CD4-positive, alpha-beta memory T cell (primary cell): ENCODE measurements at regions not wholly inside any gene's neighbourhood (a gene's known extent, or its start where the extent isn't known, plus 50 kb on each side); places are given as distances from the start of the nearest gene placed in this dataset.

Experiments used
- CTCF ChIA-PET: fragments of 350-600 bp; sonication (Branson Sonifier 250); formaldehyde crosslinking; loops from one replicate; lab custom pipeline; 2021; ENCODE audit warnings: inconsistent platforms; ENCODE audit not compliant: partially characterized antibody; lab: Charles Lee
- POLR2A ChIA-PET: fragments of 350-600 bp; sonication (Branson Sonifier 250); formaldehyde crosslinking; loops from one replicate; lab custom pipeline; 2021; ENCODE audit not compliant: partially characterized antibody; lab: Charles Lee
- DNase-seq, 5 donors: peaks; one replicate each; pipeline versions ENCODE4 v3.0.0 to v3.0.0-alpha.2; 2020 to 2022; ENCODE audit warnings: mixed read lengths in 1 of 5
- H3K27ac ChIP-seq: one replicate; pipeline ENCODE4 v1.7.0; 2013; ENCODE audit warnings: low read depth, low read length
- H3K27me3 ChIP-seq: 2 replicates; pipeline ENCODE4 v1.7.0; 2013; ENCODE audit warnings: mild to moderate bottlenecking, low read length, moderate library complexity; ENCODE audit not compliant: insufficient read depth
- H3K36me3 ChIP-seq: 2 replicates; pipeline ENCODE4 v1.7.0; 2013; ENCODE audit warnings: mild to moderate bottlenecking, low read length, moderate library complexity; ENCODE audit not compliant: insufficient read depth
- H3K4me1 ChIP-seq: 2 replicates; pipeline ENCODE4 v1.7.0; 2013; ENCODE audit warnings: mild to moderate bottlenecking, low read length, moderate library complexity; ENCODE audit not compliant: insufficient read depth
- H3K4me3 ChIP-seq, 2 donors: one replicate each; pipeline ENCODE4 v1.7.0; 2013; ENCODE audit warnings: low read length in 2 of 2, mild to moderate bottlenecking in 1 of 2
- H3K9me3 ChIP-seq, 2 donors: one replicate each; pipeline ENCODE4 v1.7.0; 2013; ENCODE audit warnings: low read length in 2 of 2, control low read depth in 1 of 2; ENCODE audit not compliant: control insufficient read depth in 1 of 2
- H3K27ac Mint-ChIP-seq, 7 donors: one replicate each; pipeline ENCODE4 v1.8.0; 2020 to 2021; ENCODE audit warnings: mixed read lengths in 7 of 7, mild to moderate bottlenecking in 6 of 7, inconsistent platforms in 3 of 7, moderate library complexity in 3 of 7
- H3K27me3 Mint-ChIP-seq, 2 donors: one replicate each; pipeline ENCODE4 v1.8.0; 2020 to 2021; ENCODE audit warnings: mixed read lengths in 2 of 2
- H3K36me3 Mint-ChIP-seq, 2 donors: one replicate each; pipeline ENCODE4 v1.8.0; 2020 to 2021; ENCODE audit warnings: mixed read lengths in 2 of 2, inconsistent platforms in 1 of 2, mild to moderate bottlenecking in 1 of 2
- H3K4me1 Mint-ChIP-seq, 4 donors: one replicate each; pipeline ENCODE4 v1.8.0; 2020 to 2021; ENCODE audit warnings: mixed read lengths in 4 of 4, mild to moderate bottlenecking in 1 of 4
- H3K4me3 Mint-ChIP-seq, 8 donors: one replicate each; pipeline ENCODE4 v1.8.0; 2020 to 2021; ENCODE audit warnings: mixed read lengths in 8 of 8, mild to moderate bottlenecking in 7 of 8, moderate library complexity in 6 of 8, inconsistent platforms in 3 of 8
- H3K9me3 Mint-ChIP-seq, 8 donors: one replicate each; pipeline ENCODE4 v1.8.0; 2020 to 2021; ENCODE audit warnings: mixed read lengths in 8 of 8, mild to moderate bottlenecking in 5 of 8, inconsistent platforms in 3 of 8, moderate library complexity in 1 of 8
- intact Hi-C: fragments of 100-400 bp; cut with micrococcal nuclease; formaldehyde crosslinking; loops from one replicate; pipeline ENCODE4 v1.15.1; 2023

- Mint-ChIP-seq H3K27ac (no peak overlapping the region), H3K27me3 (peaks cover 0 to 1% of the 10 kb centered on the region in 2 donors), H3K4me1 (no peaks in the 10 kb centered on the region), H3K4me3 (no peak overlapping the region), H3K9me3 (peaks cover 0 to 7% (median 4%) of the 10 kb centered on the region in 8 donors), H3K36me3 (no peaks in the 10 kb centered on the region)
- H3K4me1 ChIP-seq = no peaks in the 10 kb centered on the region
- intact Hi-C loops = no loop called here
- no peaks in the 10 kb centered on the region for H3K9me3 ChIP-seq
- DNase-seq = no peak
- H3K36me3 ChIP-seq = no peaks in the 10 kb centered on the region
- no peak overlapping the region for H3K4me3 ChIP-seq
- H3K27me3 ChIP-seq = no peaks in the 10 kb centered on the region
- POLR2A ChIA-PET = no interaction called here
- CTCF ChIA-PET = no interaction called here
- no peak overlapping the region for H3K27ac ChIP-seq
These were observed 101.5 kb downstream of the DMRT2 start for GRCh38 chr9:1151691-1152090.

DNA sequence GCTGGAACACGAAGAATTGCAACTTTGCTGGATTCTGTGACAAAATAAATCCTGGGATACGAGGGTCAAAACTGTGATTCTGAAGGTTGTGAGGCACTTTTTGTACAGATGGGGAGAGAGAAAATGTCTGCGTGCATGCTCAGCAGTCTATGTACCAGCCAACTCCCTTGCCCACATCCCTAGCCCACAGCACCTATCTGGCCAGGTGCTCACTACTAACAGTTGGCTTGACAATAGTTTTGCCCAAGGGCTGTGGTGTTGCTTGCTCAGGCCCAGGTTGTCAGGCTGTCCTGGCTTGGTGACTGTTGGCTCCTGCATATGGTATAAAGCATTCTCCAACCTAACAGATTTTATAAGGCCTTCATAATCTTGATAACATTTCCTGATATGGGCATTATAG is 102.0 kb downstream of the DMRT2 start:
- peaks cover 0 to under 1% of the 10 kb centered on the region in 2 donors for H3K27me3 Mint-ChIP-seq
- H3K4me3 Mint-ChIP-seq = no peak overlapping the region
- H3K36me3 ChIP-seq = no peaks in the 10 kb centered on the region
- no peaks in the 10 kb centered on the region for H3K4me1 Mint-ChIP-seq
- intact Hi-C loops = no loop called here
- ChIA-PET POLR2A (no interaction called here), CTCF (no interaction called here)
- no peaks in the 10 kb centered on the region for H3K4me1 ChIP-seq
- no peaks in the 10 kb centered on the region for H3K36me3 Mint-ChIP-seq
- peaks cover 0 to 7% (median 2%) of the 10 kb centered on the region in 8 donors for H3K9me3 Mint-ChIP-seq
- H3K4me3 ChIP-seq = no peak overlapping the region
- no peak overlapping the region for H3K27ac ChIP-seq
- H3K27me3 ChIP-seq = no peaks in the 10 kb centered on the region
- DNase-seq = no peak
- no peaks in the 10 kb centered on the region for H3K9me3 ChIP-seq
- H3K27ac Mint-ChIP-seq = no peak overlapping the region

DNA sequence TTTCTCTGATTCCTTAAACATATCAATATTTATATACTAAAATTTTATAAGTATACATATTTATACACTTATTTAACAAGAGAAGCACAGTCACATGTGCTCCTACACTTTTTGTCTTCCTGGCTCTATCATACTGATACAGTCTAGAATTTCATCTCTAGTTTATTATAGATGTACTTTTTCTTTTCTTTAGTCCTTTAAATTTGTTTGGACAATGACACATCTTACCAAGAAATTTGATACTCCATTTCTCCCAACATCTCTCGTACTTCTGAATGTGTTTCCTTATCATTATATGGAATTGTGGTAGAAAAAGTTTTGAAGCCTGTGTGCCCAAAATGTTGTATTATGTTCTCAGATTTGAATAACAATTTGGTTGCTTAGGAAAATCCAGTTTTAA is 104.6 kb downstream of the DMRT2 start:
- no peaks in the 10 kb centered on the region for H3K4me1 ChIP-seq
- no peaks in the 10 kb centered on the region for H3K36me3 Mint-ChIP-seq
- H3K4me3 Mint-ChIP-seq = no peak overlapping the region
- no peak for DNase-seq
- POLR2A ChIA-PET = no interaction called here
- H3K9me3 ChIP-seq = no peaks in the 10 kb centered on the region
- peaks cover 0 to 3% (median 0%) of the 10 kb centered on the region in 8 donors for H3K9me3 Mint-ChIP-seq
- no peaks in the 10 kb centered on the region for H3K36me3 ChIP-seq
- H3K27ac Mint-ChIP-seq = no peak overlapping the region
- H3K27ac ChIP-seq = no peak overlapping the region
- intact Hi-C loops = no loop called here
- H3K27me3 Mint-ChIP-seq = no peaks in the 10 kb centered on the region
- H3K27me3 ChIP-seq = no peaks in the 10 kb centered on the region
- CTCF ChIA-PET = no interaction called here
- H3K4me1 Mint-ChIP-seq = no peaks in the 10 kb centered on the region
- no peak overlapping the region for H3K4me3 ChIP-seq

- CTCF ChIA-PET = no interaction called here
- H3K27me3 ChIP-seq = no peaks in the 10 kb centered on the region
- intact Hi-C loops = no loop called here
These were observed 105.4 kb downstream of the DMRT2 start for GRCh38 chr9:1155602-1156001.

GRCh38 chr9:1156794-1157550 is 106.8 kb downstream of the DMRT2 start:
- H3K9me3 Mint-ChIP-seq = no peaks in the 10 kb centered on the region
- H3K27ac ChIP-seq = no peak overlapping the region
- POLR2A ChIA-PET = no interaction called here
- no peaks in the 10 kb centered on the region for H3K4me1 ChIP-seq
- H3K27me3 Mint-ChIP-seq = peaks cover 0 to 2% of the 10 kb centered on the region in 2 donors
- intact Hi-C loops = no loop called here
- H3K27ac Mint-ChIP-seq = no peak overlapping the region
- no peaks in the 10 kb centered on the region for H3K27me3 ChIP-seq
- H3K36me3 Mint-ChIP-seq = no peaks in the 10 kb centered on the region
- H3K4me3 Mint-ChIP-seq = no peak overlapping the region
- no peaks in the 10 kb centered on the region for H3K36me3 ChIP-seq
- no peaks in the 10 kb centered on the region for H3K4me1 Mint-ChIP-seq
- H3K9me3 ChIP-seq = no peaks in the 10 kb centered on the region
- CTCF ChIA-PET = no interaction called here
- DNase-seq = no peak
- no peak overlapping the region for H3K4me3 ChIP-seq

More at GRCh38 chr9:1155602-1156001, 105.4 kb downstream of the DMRT2 start:
- no peaks in the 10 kb centered on the region for H3K9me3 Mint-ChIP-seq
- no peak overlapping the region for H3K27ac Mint-ChIP-seq
- Histone ChIP-seq H3K4me1 (no peaks in the 10 kb centered on the region), H3K4me3 (no peak overlapping the region), H3K36me3 (no peaks in the 10 kb centered on the region), H3K27ac (no peak overlapping the region), H3K9me3 (no peaks in the 10 kb centered on the region)
- POLR2A ChIA-PET = no interaction called here
- no peaks in the 10 kb centered on the region for H3K36me3 Mint-ChIP-seq
- DNase-seq = no peak
- H3K27me3 Mint-ChIP-seq = no peaks in the 10 kb centered on the region
- no peak overlapping the region for H3K4me3 Mint-ChIP-seq
- H3K4me1 Mint-ChIP-seq = no peaks in the 10 kb centered on the region

- H3K27me3 Mint-ChIP-seq = peaks cover 0 to 2% of the 10 kb centered on the region in 2 donors
- Histone ChIP-seq H3K27ac (no peak overlapping the region), H3K27me3 (no peaks in the 10 kb centered on the region), H3K9me3 (no peaks in the 10 kb centered on the region), H3K36me3 (no peaks in the 10 kb centered on the region), H3K4me3 (no peak overlapping the region), H3K4me1 (no peaks in the 10 kb centered on the region)
- H3K27ac Mint-ChIP-seq = no peak overlapping the region
- ChIA-PET POLR2A (no interaction called here), CTCF (no interaction called here)
- intact Hi-C loops = no loop called here
- H3K36me3 Mint-ChIP-seq = no peaks in the 10 kb centered on the region
- no peaks in the 10 kb centered on the region for H3K9me3 Mint-ChIP-seq
- H3K4me3 Mint-ChIP-seq = no peak overlapping the region
- no peak for DNase-seq
- H3K4me1 Mint-ChIP-seq = no peaks in the 10 kb centered on the region
These were observed 107.7 kb downstream of the DMRT2 start for GRCh38 chr9:1157836-1158235.

DNA sequence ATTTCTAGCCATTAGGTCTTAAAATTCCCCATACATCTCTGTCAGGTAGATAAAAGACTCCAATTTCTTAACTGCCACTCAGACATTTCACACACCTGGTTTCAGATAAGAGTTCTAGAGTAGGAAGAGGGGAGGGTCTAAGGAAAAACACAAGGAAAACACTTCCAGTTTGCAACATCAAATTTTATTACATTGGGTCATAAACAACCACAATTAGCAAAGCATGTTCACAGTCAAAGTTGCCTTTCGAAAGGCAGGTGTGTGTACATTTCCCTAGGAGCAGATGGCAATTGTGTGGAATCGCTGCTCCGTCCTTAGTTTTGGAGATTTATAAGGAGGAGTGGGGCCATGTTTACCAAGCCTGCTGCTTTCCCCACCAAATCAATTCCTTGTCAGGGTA is 120.8 kb downstream of the DMRT2 start:
- intact Hi-C loops = no loop called here
- H3K4me1 ChIP-seq = no peaks in the 10 kb centered on the region
- no peaks in the 10 kb centered on the region for H3K27me3 ChIP-seq
- Mint-ChIP-seq H3K9me3 (peaks cover 4 to 19% (median 7%) of the 10 kb centered on the region in 8 donors), H3K27ac (no peak overlapping the region), H3K27me3 (peaks cover 0 to 3% of the 10 kb centered on the region in 2 donors), H3K4me1 (no peaks in the 10 kb centered on the region), H3K36me3 (no peaks in the 10 kb centered on the region), H3K4me3 (no peak overlapping the region)
- no peaks in the 10 kb centered on the region for H3K9me3 ChIP-seq
- DNase-seq = no peak
- POLR2A ChIA-PET = no interaction called here
- no peaks in the 10 kb centered on the region for H3K36me3 ChIP-seq
- no peak overlapping the region for H3K4me3 ChIP-seq
- no peak overlapping the region for H3K27ac ChIP-seq
- CTCF ChIA-PET = no interaction called here
